ENCODE measurements at regions not wholly inside any gene's neighbourhood (a gene's known extent, or its start where the extent isn't known, plus 50 kb on each side); places are given as distances from the start of the nearest gene placed in this dataset.

GRCh38 chr2:183214680-183215079 is 90.4 kb downstream of the NUP35 start:
- DNase-seq: no peak

GRCh38 chr2:183215917-183216316 is 91.7 kb downstream of the NUP35 start:
- no peak for DNase-seq

- DNase-seq: no peak
Measured at GRCh38 chr2:183219888-183220287, 95.6 kb downstream of the NUP35 start.

- no peak for DNase-seq
Measured at GRCh38 chr2:183222751-183223150, 98.5 kb downstream of the NUP35 start.

- no peak for DNase-seq
Measured at GRCh38 chr2:183224948-183225347, 100.7 kb downstream of the NUP35 start.

GRCh38 chr2:183227176-183227575 is 102.9 kb downstream of the NUP35 start:
- DNase-seq: no peak

- DNase-seq: peak; percentile 65
Measured at GRCh38 chr2:183229386-183229785, 105.1 kb downstream of the NUP35 start.

GRCh38 chr2:183232161-183232865 is 108.1 kb downstream of the NUP35 start:
- no peak for DNase-seq

GRCh38 chr2:183242937-183243336 is 118.7 kb downstream of the NUP35 start:
- DNase-seq: peak; percentile 25

- DNase-seq: no peak
Measured at GRCh38 chr2:183243758-183244157, 119.5 kb downstream of the NUP35 start.

GRCh38 chr2:183244300-183244844 is 120.1 kb downstream of the NUP35 start:
- DNase-seq: no peak

GRCh38 chr2:183248866-183249567 is 124.8 kb downstream of the NUP35 start:
- DNase-seq: peak; percentile 43

- no peak for DNase-seq
Measured at GRCh38 chr2:183250061-183250460, 125.8 kb downstream of the NUP35 start.

GRCh38 chr2:183250472-183250871 is 126.2 kb downstream of the NUP35 start:
- peak; percentile 2 for DNase-seq

- no peak for DNase-seq
Measured at GRCh38 chr2:183253441-183254130, 129.3 kb downstream of the NUP35 start.

GRCh38 chr2:183255411-183255810 is 131.2 kb downstream of the NUP35 start:
- no peak for DNase-seq

GRCh38 chr2:183259921-183260320 is 135.7 kb downstream of the NUP35 start:
- DNase-seq: no peak

- DNase-seq: no peak
Measured at GRCh38 chr2:183260527-183260926, 136.3 kb downstream of the NUP35 start.

- no peak for DNase-seq
Measured at GRCh38 chr2:183264890-183265535, 140.8 kb downstream of the NUP35 start.

GRCh38 chr2:183267148-183267827 is 143.0 kb downstream of the NUP35 start:
- DNase-seq: no peak

GRCh38 chr2:183269956-183270355 is 145.7 kb downstream of the NUP35 start:
- DNase-seq: peak; percentile 48

- no peak for DNase-seq
Measured at GRCh38 chr2:183283209-183283608, 159.0 kb downstream of the NUP35 start.
